Chondrocyte (in vitro differentiated cells): ENCODE measurements at regions not wholly inside any gene's neighbourhood (a gene's known extent, or its start where the extent isn't known, plus 50 kb on each side); places are given as distances from the start of the nearest gene placed in this dataset.

Experiments used
- DNase-seq: peaks from one replicate; pipeline ENCODE4 v3.0.0; 2021; ENCODE audit warnings: mixed read lengths, low spot score
- H3K27ac Mint-ChIP-seq: one replicate; pipeline ENCODE4 v1.8.0; 2021; ENCODE audit warnings: mild to moderate bottlenecking, moderate library complexity, mixed read lengths; ENCODE audit not compliant: unreplicated experiment
- H3K27me3 Mint-ChIP-seq: 2 replicates; pipeline ENCODE4 v1.8.0; 2021; ENCODE audit warnings: low read depth, mixed read lengths
- H3K36me3 Mint-ChIP-seq: 2 replicates; pipeline ENCODE4 v1.8.0; 2021; ENCODE audit warnings: low read depth, mixed read lengths
- H3K4me1 Mint-ChIP-seq: 2 replicates; pipeline ENCODE4 v1.8.0; 2021; ENCODE audit warnings: low read depth, mild to moderate bottlenecking, mixed read lengths
- H3K4me3 Mint-ChIP-seq: one replicate; pipeline ENCODE4 v1.8.0; 2021; ENCODE audit warnings: mild to moderate bottlenecking, moderate library complexity, mixed read lengths; ENCODE audit not compliant: unreplicated experiment
- H3K9me3 Mint-ChIP-seq: 2 replicates; pipeline ENCODE4 v1.8.0; 2021; ENCODE audit warnings: low read depth, mixed read lengths
- TF ChIP-seq, protein P1 (sequence below): fragments of 200-600 bp; sonication (generic); IDR thresholded peaks from 2 replicates; pipeline ENCODE4 v1.5.0; 2021; ENCODE audit warnings: antibody characterized with exemption, mild to moderate bottlenecking, moderate library complexity

- Mint-ChIP-seq H3K4me3 (no peak overlapping the region), H3K27ac (peak overlapping the region; percentile 86), H3K27me3 (no peaks in the 10 kb centered on the region), H3K36me3 (no peaks in the 10 kb centered on the region), H3K4me1 (peaks cover 39% of the 10 kb centered on the region), H3K9me3 (no peaks in the 10 kb centered on the region)
- no peak for DNase-seq
- TF ChIP-seq, protein P1, sequence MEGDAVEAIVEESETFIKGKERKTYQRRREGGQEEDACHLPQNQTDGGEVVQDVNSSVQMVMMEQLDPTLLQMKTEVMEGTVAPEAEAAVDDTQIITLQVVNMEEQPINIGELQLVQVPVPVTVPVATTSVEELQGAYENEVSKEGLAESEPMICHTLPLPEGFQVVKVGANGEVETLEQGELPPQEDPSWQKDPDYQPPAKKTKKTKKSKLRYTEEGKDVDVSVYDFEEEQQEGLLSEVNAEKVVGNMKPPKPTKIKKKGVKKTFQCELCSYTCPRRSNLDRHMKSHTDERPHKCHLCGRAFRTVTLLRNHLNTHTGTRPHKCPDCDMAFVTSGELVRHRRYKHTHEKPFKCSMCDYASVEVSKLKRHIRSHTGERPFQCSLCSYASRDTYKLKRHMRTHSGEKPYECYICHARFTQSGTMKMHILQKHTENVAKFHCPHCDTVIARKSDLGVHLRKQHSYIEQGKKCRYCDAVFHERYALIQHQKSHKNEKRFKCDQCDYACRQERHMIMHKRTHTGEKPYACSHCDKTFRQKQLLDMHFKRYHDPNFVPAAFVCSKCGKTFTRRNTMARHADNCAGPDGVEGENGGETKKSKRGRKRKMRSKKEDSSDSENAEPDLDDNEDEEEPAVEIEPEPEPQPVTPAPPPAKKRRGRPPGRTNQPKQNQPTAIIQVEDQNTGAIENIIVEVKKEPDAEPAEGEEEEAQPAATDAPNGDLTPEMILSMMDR: no peak
Measured at GRCh38 chr5:52702877-52703276, 84.8 kb upstream of the ITGA1 start.

DNA sequence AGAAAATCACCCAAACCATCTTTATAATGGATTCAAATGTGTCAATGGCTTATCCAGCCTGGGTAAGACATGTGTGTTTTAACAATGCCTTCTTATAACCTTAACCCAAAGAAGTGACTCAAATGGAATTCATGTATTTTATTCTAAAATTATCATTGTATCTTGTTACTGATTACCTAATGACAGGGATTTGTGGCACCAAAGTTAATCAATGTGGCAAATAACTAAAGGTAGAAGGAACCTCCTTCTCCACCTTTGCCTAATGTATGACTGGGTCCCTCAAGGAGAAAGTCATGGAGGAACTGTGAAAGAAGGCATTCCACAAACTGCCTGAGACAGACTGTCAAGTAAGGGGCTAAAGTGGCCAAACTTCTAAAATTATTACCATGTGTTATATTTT lies 84.4 kb upstream of the ITGA1 start:
- TF ChIP-seq, protein P1: no peak

DNA sequence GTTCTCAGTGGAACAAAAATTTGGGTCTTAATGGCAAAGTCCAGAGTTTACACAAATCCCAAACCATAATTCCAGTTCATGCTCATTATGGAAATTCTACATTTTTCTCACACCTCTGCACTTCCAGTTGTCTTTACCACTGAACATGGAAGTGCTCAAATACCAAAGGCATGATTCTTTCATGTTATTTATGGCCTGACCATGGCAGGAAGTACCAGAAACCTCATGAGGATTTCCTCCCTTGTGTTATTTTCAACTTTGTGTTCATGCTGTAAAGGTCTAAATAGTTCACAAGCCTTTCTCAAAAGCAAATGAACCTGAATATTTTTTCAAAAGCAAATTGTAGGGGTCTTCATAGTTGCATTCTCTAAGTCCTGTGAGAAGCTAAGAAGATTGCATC lies 82.0 kb upstream of the ITGA1 start:
- DNase-seq: no peak
- H3K9me3 Mint-ChIP-seq: no peaks in the 10 kb centered on the region
- peak overlapping the region; percentile 73 for H3K27ac Mint-ChIP-seq
- peaks cover 66% of the 10 kb centered on the region for H3K4me1 Mint-ChIP-seq
- H3K4me3 Mint-ChIP-seq: no peak overlapping the region
- H3K27me3 Mint-ChIP-seq: no peaks in the 10 kb centered on the region
- TF ChIP-seq, protein P1: no peak
- no peaks in the 10 kb centered on the region for H3K36me3 Mint-ChIP-seq

More for the DNA sequence above, 84.4 kb upstream of the ITGA1 start:
- Mint-ChIP-seq H3K9me3 (no peaks in the 10 kb centered on the region), H3K4me1 (peaks cover 43% of the 10 kb centered on the region), H3K27me3 (no peaks in the 10 kb centered on the region), H3K27ac (peak overlapping the region; percentile 86), H3K36me3 (no peaks in the 10 kb centered on the region), H3K4me3 (no peak overlapping the region)
- no peak for DNase-seq

DNA sequence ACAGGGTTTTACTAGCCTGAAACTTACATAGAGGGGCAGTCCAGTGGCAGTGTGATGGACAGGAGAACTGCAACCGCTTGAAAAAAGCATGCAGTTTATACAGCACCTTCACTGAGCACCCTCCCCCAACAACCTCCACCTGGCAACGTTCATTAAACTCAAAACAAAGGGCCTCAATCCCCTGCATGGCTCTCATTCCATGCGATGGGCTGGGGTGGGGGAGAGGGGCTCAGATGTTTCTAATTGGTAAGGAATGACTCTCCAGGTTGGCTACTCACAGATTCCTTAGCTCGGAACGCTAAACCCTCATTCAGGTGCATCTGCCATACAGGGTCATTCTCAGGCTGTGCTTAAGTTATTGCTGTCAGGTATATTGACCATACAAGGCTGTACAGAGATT lies 80.9 kb upstream of the ITGA1 start:
- H3K4me1 Mint-ChIP-seq: peaks cover 75% of the 10 kb centered on the region
- TF ChIP-seq, protein P1: no peak
- no peaks in the 10 kb centered on the region for H3K36me3 Mint-ChIP-seq
- DNase-seq: no peak
- H3K27ac Mint-ChIP-seq: no peak overlapping the region
- no peak overlapping the region for H3K4me3 Mint-ChIP-seq
- no peaks in the 10 kb centered on the region for H3K27me3 Mint-ChIP-seq
- H3K9me3 Mint-ChIP-seq: no peaks in the 10 kb centered on the region

DNA sequence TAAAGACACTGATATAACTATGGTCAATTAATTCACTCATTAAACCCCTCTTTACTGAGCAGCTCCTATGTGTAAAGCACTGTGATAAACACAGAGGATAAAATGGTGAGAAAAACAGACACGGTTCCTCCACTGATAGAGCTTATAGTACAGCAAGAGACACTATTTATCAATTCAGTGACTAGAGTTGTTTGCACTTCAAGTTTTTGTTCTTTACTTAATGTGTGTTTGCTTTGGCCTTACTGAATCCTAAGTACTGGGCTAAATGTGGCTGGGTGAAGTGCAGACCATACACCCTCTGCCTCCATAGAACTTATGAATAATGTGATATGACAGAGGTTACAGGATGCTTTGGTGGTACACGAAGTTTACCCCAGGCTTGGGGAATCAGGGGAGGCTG lies 80.1 kb upstream of the ITGA1 start:
- Mint-ChIP-seq H3K9me3 (no peaks in the 10 kb centered on the region), H3K4me1 (peaks cover 70% of the 10 kb centered on the region), H3K27ac (peak overlapping the region; percentile 46), H3K27me3 (no peaks in the 10 kb centered on the region), H3K36me3 (no peaks in the 10 kb centered on the region), H3K4me3 (no peak overlapping the region)
- TF ChIP-seq, protein P1: no peak
- no peak for DNase-seq
